ENCODE measurements at regions not wholly inside any gene's neighbourhood (a gene's known extent, or its start where the extent isn't known, plus 50 kb on each side); places are given as distances from the start of the nearest gene placed in this dataset.

DNA sequence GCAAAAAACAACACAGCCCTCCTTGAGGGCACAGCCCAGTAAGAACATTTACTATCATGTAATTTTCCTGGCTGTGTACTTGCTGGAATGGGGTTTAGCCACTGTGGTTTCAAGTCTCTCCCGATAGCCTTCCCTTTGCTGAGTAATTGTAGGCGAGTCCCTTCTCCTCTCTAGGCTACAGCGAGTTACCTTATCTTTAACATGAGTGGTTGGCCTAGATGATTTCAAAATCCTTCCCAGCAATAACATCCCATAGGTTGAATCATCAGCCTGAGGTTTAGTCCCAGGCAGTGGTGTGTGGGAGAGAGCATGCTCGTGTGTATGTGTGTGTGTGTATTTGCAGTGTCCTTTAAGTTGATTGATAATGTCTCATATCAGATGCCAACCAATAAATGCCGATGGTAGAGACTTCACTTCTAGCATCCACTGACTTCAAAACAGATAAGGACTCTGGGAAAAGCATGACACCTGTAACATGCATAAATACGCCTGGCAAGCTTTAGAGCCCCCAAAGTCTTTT lies 142.9 kb upstream of the ZMIZ1 start:
- no peak for DNase-seq (ENCODE audit: low read depth in 2 of 3, low spot score in 2 of 3)

DNA sequence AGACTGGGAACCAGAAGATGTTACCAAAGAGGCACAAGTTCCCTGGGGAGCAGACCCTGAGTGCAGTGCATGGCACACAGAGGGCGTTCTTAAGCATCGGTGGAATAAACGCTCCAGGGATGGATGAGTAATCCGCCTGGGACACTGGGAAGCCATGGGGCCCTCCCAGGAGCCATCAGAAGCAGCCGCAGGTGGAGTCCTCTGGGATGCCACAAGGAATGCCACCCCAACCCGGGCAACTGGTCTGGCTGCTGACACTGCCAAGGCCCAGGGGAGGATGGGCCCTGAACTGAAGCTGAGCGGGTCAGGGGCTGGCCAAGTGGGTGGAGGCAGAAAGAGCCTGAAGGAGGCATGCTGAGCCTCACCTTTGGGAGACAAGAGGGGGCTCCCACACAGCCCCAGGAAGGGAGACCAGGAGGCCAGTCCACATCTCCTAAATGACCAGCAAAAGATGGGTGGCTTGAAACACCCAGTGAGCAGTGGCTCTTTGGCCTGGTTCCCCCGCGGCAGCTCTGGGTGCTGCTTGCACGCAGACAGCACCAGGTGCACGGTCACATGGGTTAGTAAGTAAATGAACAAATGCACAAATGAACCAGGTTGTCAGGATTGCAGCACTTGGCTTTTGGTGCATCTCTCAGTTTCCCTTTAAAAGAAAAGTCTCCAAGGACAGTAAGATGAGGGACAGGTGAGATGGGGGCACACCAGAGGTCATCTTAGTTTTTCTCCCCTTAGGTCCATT lies 141.3 kb upstream of the ZMIZ1 start:
- DNase-seq (ENCODE audit: low read depth in 2 of 3, low spot score in 2 of 3) = no peak

DNA sequence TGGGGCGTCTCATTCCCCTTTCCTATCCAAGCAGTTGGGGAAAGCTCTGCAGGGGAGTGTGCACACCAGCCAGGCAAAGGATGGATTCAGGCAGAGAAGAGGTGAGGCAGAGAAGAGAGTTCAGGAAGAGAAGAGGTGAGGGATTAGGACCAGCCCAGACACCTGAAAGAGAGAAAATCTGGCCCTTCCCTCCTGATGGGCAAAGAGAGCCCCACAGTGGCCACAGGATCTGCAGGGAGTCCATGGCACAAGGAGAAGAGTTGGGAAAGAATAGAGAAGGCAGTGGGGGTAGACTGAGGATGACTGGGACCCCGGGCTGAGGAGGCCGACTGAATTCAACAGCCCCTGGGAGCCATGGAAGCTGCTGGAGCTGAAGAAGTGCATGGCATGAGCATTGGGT lies 140.4 kb upstream of the ZMIZ1 start:
- no peak for DNase-seq (ENCODE audit: low read depth in 2 of 3, low spot score in 2 of 3)

GRCh38 chr10:78929541-78929940 lies 139.2 kb upstream of the ZMIZ1 start:
- no peak for DNase-seq (ENCODE audit: low read depth in 2 of 3, low spot score in 2 of 3)

DNA sequence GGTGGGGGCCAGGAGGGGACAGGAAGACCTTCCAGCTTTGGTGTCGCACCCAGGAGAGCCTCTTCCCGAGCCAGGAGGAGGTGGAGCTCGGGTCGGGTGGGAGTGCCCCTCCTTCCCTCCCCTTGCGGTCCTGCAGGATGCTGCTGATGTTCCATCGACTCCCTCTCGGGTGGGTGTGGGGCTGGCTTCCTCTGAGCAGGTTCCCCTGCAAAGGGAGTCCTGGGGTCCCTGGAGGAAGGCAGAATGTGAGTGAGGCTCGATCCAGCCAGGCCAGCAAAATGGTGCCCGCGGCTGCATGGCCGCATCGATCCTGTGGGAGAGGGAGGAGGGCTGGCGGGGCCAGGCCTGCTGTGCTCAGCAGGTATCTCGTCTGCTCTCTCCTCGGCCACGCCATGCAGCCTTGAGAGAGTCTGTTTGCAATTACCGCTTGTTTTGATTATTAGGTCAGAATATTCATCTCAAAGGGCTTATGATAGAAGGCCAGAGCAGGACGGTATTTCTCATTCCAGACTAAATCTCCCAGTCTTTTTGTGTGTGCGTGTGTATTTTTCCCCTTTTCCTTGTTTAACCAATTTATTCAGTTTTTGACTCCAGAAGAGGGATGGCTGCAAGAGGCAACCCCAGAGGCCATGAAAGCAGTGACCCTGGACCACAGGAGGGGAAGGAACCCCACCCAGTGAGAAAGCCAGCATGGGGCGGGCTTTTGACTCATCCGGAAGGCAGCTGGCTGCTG lies 137.3 kb upstream of the ZMIZ1 start:
- DNase-seq (ENCODE audit: low read depth in 2 of 3, low spot score in 2 of 3) = no peak

DNA sequence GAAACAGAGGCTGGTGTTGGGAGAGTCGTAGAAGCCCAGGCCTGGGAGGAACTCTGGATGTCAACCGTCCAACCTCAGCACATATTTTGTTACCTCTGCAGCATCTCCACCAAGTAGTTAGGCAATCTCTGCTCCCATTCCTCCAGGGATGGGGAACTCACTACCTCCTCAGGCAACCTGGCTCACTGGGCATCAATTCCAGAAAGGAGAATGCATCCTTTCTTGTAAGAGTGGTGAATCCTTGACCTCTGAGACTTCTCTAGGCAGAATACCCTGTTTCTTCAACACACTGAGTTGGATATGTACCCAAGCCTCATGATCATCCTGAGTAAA lies 136.7 kb upstream of the ZMIZ1 start:
- no peak for DNase-seq (ENCODE audit: low read depth in 2 of 3, low spot score in 2 of 3)

DNA sequence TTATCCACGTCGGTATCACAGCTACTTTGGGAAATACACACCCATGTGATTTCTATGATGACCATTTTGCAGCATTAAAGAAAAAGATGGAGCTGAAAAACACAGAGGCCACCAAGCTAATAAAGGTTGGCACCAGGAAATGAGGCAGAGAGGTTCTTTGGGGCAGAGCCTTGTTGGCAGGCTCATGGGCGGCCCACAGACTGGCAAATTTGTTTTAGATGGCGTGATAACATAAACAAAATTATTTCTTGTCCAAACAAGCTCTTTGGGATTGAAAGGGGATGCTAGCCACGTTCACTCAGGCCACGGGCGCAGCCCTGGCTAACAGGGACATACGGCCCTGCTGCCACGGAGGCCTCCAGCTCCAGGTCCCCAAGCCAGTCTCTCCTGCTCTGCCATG lies 135.9 kb upstream of the ZMIZ1 start:
- no peak for DNase-seq (ENCODE audit: low read depth in 2 of 3, low spot score in 2 of 3)

DNA sequence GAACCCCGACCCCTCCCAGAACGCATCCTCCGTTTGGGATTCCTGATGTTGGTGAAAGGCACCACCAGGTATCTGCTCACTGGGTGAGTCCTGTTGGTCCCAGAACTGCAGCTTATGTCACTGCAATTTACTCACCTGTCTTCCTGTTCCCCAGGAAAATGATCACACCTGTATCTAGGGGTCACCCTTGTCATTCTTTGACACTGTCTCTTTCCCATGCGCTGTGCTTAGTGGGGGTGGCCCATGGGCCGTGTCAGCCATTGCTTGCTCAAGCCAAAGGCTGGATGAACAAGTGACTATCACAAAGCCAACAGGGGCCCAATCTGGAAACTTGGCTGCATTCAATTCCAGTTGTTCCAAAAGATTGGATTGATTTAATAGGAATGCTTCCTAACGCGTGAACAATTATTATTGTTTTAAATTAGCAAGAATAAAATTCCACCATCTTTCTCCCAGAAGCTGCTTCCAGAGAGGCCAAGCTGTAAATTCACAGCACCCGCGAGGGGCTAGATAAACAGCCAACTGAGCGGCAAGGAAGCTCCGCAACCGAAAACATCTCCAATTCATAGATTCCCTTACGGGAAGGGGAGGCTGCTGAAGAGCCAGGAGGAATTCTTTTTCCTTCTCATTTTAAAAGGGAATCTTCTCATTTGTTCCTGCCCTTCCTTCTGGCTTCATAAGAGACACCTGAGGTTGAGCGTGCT lies 134.8 kb upstream of the ZMIZ1 start:
- no peak for DNase-seq (ENCODE audit: low read depth in 2 of 3, low spot score in 2 of 3)

DNA sequence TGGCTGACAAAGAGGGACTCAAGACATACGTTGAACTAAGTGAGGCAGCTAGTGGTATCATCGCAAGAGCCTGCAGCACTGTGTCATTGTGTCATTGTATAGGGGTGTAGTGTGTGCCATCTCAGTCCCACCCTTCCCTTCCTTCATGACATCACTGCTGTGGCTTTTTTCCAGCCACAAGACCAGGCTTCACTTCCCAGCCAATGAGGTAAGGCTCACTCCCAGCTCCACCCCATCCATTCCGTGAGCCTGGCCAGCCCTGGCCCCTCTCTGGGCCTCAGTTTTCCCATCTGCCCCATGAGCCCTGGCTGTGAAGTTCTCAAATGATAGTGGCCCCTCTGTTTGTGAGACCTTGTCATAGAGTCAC lies 134.3 kb upstream of the ZMIZ1 start:
- no peak for DNase-seq (ENCODE audit: low read depth in 2 of 3, low spot score in 2 of 3)

- no peak for DNase-seq (ENCODE audit: low read depth in 2 of 3, low spot score in 2 of 3)
These were observed 133.7 kb upstream of the ZMIZ1 start for GRCh38 chr10:78934994-78935602.

GRCh38 chr10:78935697-78936407 lies 132.9 kb upstream of the ZMIZ1 start:
- DNase-seq (ENCODE audit: low read depth in 2 of 3, low spot score in 2 of 3) = no peak

DNA sequence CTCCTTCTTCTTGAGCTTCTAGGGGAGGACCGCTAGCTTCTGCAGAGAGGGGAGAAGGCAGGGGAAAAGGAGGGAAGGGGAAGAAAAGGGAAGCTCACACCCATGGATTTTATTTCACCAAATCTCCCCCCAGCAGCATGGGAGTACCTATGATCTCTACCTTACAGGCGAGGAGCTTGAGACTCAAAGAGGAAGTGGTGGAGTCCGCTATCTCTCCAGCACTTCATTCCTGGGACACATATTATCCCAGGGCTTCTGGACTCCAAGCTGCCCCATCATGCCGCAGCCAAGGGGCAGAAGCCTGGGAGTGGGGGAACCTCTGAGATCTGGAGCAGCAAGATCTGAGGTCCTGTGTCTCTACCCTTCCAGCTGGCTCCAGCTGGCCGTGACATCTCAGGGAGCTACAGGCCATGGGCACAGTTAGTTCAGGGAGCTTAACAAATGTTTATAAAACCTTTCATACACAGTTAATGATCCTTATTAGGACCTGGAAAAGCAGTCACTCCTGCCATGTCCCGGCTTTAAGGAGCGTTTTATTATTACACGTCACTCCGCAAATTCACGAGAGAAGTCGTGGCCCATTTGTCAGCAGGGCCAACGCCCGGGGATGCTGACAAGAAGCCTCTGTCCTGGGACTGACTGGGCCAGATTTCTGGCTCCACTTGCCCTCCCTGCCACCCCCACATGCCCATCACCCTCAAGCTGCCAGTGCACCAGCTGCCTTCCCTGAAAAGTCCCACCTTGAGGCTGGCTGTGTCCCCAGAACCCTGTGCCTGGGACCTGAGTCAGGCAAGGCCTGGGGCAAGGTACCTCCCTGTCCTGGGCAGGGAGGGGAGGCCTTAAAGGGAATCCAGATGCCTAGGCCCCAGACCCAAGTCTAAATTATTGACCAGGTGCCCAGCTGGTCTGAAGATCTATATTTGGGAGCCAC lies 132.1 kb upstream of the ZMIZ1 start:
- DNase-seq (ENCODE audit: low read depth in 2 of 3, low spot score in 2 of 3) = no peak

DNA sequence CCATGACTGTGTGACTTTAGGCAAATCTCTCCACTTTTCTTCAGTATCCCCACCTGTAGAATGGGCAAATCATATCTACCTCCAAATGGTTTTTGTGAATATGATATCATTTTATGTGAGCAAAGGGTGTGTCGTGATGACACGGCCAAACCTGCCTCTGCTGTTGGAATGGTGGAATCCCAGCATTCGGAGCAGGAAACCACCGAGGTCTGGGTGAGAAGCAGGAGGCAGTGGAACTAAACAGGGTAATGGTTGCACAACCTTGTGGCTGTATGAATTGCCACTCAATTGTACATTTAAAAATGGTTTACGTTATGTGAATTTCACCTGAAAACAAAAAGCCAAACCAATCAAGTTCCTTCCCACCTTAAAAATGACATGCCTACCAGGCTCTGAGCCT lies 131.4 kb upstream of the ZMIZ1 start:
- peak in 1 of 3 donors; percentile 25 for DNase-seq (ENCODE audit: low read depth in 2 of 3, low spot score in 2 of 3)

GRCh38 chr10:78937800-78938694 lies 130.7 kb upstream of the ZMIZ1 start:
- peak in 2 of 3 donors; percentile 41 to 62 for DNase-seq (ENCODE audit: low read depth in 2 of 3, low spot score in 2 of 3)

GRCh38 chr10:78938695-78939672 lies 129.8 kb upstream of the ZMIZ1 start:
- DNase-seq (ENCODE audit: low read depth in 2 of 3, low spot score in 2 of 3) = no peak

GRCh38 chr10:78942091-78942501 lies 126.7 kb upstream of the ZMIZ1 start:
- DNase-seq (ENCODE audit: low read depth in 2 of 3, low spot score in 2 of 3) = no peak

DNA sequence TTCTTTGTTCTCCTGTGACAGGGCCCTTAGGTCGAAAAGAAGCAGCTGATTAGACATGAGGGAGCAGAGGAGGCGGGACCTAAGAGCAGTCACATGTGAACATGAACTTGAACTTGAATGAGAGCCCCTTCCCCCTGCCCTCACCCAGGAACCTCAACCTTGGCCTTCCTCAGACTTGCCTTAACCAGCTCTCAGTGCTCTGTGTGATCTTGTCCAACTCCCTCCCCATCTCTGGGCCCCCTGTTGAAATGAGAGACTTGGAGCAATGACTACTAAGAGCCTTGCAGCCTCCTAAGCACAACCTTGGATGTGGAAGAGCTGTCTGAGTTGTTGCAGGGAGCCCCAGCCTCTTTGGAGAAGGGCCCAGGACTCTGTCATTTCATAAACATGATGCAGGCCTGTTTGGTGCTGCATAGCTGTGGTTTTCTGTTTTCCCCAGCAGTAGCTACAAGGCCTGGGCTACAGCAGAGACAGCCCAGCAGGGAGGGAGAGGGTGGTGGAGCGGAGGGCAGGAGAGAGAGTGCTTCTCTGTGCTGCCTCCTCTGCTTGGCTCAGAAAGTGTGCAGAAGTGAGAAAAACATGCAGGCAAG lies 123.9 kb upstream of the ZMIZ1 start:
- DNase-seq (ENCODE audit: low read depth in 2 of 3, low spot score in 2 of 3) = peak in 1 of 3 donors; percentile 42

Data from hematopoietic multipotent progenitor cell (in vitro differentiated cells).